ENCODE measurements at regions not wholly inside any gene's neighbourhood (a gene's known extent, or its start where the extent isn't known, plus 50 kb on each side); places are given as distances from the start of the nearest gene placed in this dataset.

GRCh38 chr15:69823223-69823907 lies 274.4 kb downstream of the TLE3 start:
- Histone ChIP-seq H3K4me1 (no peaks in the 10 kb centered on the region), H3K9ac (no peak overlapping the region), H3K4me3 (ENCODE audit: low read depth, low read length) (no peak overlapping the region), H3K36me3 (ENCODE audit: control insufficient read depth, insufficient read depth, low read length) (no peaks in the 10 kb centered on the region), H3K27ac (no peak overlapping the region), H3K9me3 (ENCODE audit: control insufficient read depth, low read length) (no peaks in the 10 kb centered on the region), H3K4me2 (ENCODE audit: low read length) (no peak overlapping the region), H2AFZ (no peak overlapping the region), H3K79me2 (no peaks in the 10 kb centered on the region), H3K27me3 (ENCODE audit: control insufficient read depth, insufficient read depth, low read length) (no peaks in the 10 kb centered on the region)
- TF ChIP-seq, protein P1, sequence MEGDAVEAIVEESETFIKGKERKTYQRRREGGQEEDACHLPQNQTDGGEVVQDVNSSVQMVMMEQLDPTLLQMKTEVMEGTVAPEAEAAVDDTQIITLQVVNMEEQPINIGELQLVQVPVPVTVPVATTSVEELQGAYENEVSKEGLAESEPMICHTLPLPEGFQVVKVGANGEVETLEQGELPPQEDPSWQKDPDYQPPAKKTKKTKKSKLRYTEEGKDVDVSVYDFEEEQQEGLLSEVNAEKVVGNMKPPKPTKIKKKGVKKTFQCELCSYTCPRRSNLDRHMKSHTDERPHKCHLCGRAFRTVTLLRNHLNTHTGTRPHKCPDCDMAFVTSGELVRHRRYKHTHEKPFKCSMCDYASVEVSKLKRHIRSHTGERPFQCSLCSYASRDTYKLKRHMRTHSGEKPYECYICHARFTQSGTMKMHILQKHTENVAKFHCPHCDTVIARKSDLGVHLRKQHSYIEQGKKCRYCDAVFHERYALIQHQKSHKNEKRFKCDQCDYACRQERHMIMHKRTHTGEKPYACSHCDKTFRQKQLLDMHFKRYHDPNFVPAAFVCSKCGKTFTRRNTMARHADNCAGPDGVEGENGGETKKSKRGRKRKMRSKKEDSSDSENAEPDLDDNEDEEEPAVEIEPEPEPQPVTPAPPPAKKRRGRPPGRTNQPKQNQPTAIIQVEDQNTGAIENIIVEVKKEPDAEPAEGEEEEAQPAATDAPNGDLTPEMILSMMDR (IDR thresholded peaks at IDR 0.05) = no peak

GRCh38 chr15:69824075-69824876 lies 273.4 kb downstream of the TLE3 start:
- no peak overlapping the region for H3K27ac ChIP-seq
- no peaks in the 10 kb centered on the region for H3K9me3 ChIP-seq (ENCODE audit: control insufficient read depth, low read length)
- H2AFZ ChIP-seq = no peak overlapping the region
- H3K4me2 ChIP-seq (ENCODE audit: low read length) = no peak overlapping the region
- no peak overlapping the region for H3K4me3 ChIP-seq (ENCODE audit: low read depth, low read length)
- H3K9ac ChIP-seq = no peak overlapping the region
- TF ChIP-seq, protein P1 (IDR thresholded peaks at IDR 0.05) = no peak
- no peaks in the 10 kb centered on the region for H3K27me3 ChIP-seq (ENCODE audit: control insufficient read depth, insufficient read depth, low read length)
- no peaks in the 10 kb centered on the region for H3K79me2 ChIP-seq
- H3K4me1 ChIP-seq = no peaks in the 10 kb centered on the region
- H3K36me3 ChIP-seq (ENCODE audit: control insufficient read depth, insufficient read depth, low read length) = no peaks in the 10 kb centered on the region

DNA sequence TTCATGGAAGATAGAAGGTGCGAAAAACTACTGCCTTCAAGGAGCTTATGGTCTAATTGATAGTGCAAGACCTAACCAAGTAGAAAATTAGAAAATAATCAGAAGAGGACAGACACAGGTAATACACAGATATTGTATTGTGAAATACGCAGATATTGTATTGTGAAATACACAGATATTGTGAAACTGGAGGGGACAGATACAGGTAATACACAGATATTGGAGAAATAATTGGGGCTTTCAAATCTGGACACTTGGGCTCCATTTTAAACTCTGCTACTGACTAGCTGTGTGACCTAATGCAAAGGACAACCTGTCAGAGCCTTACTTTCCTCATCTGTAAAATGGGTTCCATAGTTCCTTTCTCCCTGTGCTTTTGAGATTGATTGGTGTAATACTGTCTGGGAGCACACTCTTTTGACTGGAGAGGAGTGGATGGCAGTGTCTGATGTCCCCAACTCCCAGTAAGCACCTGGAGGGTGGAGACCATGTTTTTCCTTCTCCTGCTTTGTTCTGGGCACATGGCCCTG lies 272.8 kb downstream of the TLE3 start:
- Histone ChIP-seq H3K27me3 (ENCODE audit: control insufficient read depth, insufficient read depth, low read length) (no peaks in the 10 kb centered on the region), H3K4me3 (ENCODE audit: low read depth, low read length) (no peak overlapping the region), H3K9me3 (ENCODE audit: control insufficient read depth, low read length) (no peaks in the 10 kb centered on the region), H3K36me3 (ENCODE audit: control insufficient read depth, insufficient read depth, low read length) (no peaks in the 10 kb centered on the region), H3K4me1 (no peaks in the 10 kb centered on the region), H2AFZ (no peak overlapping the region), H3K27ac (no peak overlapping the region), H3K9ac (no peak overlapping the region), H3K4me2 (ENCODE audit: low read length) (no peak overlapping the region), H3K79me2 (no peaks in the 10 kb centered on the region)
- TF ChIP-seq, protein P1 (IDR thresholded peaks at IDR 0.05) = no peak

GRCh38 chr15:69825941-69826818 lies 271.5 kb downstream of the TLE3 start:
- no peaks in the 10 kb centered on the region for H3K36me3 ChIP-seq (ENCODE audit: control insufficient read depth, insufficient read depth, low read length)
- no peak overlapping the region for H3K27ac ChIP-seq
- no peak overlapping the region for H3K4me3 ChIP-seq (ENCODE audit: low read depth, low read length)
- H3K4me1 ChIP-seq = no peaks in the 10 kb centered on the region
- no peak overlapping the region for H3K9ac ChIP-seq
- no peaks in the 10 kb centered on the region for H3K79me2 ChIP-seq
- H2AFZ ChIP-seq = no peak overlapping the region
- H3K27me3 ChIP-seq (ENCODE audit: control insufficient read depth, insufficient read depth, low read length) = no peaks in the 10 kb centered on the region
- H3K4me2 ChIP-seq (ENCODE audit: low read length) = no peak overlapping the region
- no peaks in the 10 kb centered on the region for H3K9me3 ChIP-seq (ENCODE audit: control insufficient read depth, low read length)
- TF ChIP-seq, protein P1 (IDR thresholded peaks at IDR 0.05) = no peak
